IMR-90 (cell line): ENCODE measurements at regions not wholly inside any gene's neighbourhood (a gene's known extent, or its start where the extent isn't known, plus 50 kb on each side); places are given as distances from the start of the nearest gene placed in this dataset.

Experiments
- ATAC-seq: fragments of 200-7000 bp; cut with Tn5 transposase; 2 replicates; pipeline ENCODE4 v1.9.1; 2020; ENCODE audit warnings: low read depth, mild to moderate bottlenecking, moderate library complexity
- BruUV-seq: library from RNA; stranded (reverse); fragments of 400-500 nt; replicated peaks from 2 replicates; lab custom pipeline; 2021; lab: Mats Ljungman, UMichigan
- CTCF ChIA-PET: fragments of 300-600 bp; formaldehyde crosslinking; extraction: SDS; loops from one replicate; lab custom pipeline; 2021; ENCODE audit warnings: antibody characterized with exemption; lab: Yijun Ruan, JAX
- POLR2A ChIA-PET: fragments of 300-600 bp; sonication (Branson Sonifier 250); formaldehyde crosslinking; loops from one replicate; lab custom pipeline; 2022; ENCODE audit warnings: antibody characterized with exemption; ENCODE audit not compliant: unreplicated experiment; lab: Charles Lee
- DNase-seq: peaks from one replicate; pipeline ENCODE4 v3.0.0; 2013
- H2AFZ ChIP-seq: replicated peaks from 2 replicates; pipeline ENCODE3; 2013; ENCODE audit warnings: low read length, mild to moderate bottlenecking; ENCODE audit not compliant: poor library complexity
- H2AK5ac ChIP-seq: 2 replicates; pipeline ENCODE4 v1.6.1; 2013; ENCODE audit warnings: low read depth, low read length, inconsistent platforms
- H2AK9ac ChIP-seq: replicated peaks from 2 replicates; pipeline ENCODE3; 2013; ENCODE audit warnings: mild to moderate bottlenecking, low read depth, low read length, moderate library complexity; ENCODE audit not compliant: poor library complexity
- H2BK120ac ChIP-seq: 2 replicates; pipeline ENCODE4 v1.6.1; 2013; ENCODE audit warnings: low read depth, low read length, inconsistent platforms
- H2BK15ac ChIP-seq: 3 replicates; pipeline ENCODE4 v1.6.1; 2013; ENCODE audit warnings: low read depth, low read length, inconsistent platforms
- H2BK20ac ChIP-seq: 2 replicates; pipeline ENCODE4 v1.6.1; 2013; ENCODE audit warnings: low read depth, mild to moderate bottlenecking, inconsistent platforms, low read length, moderate library complexity
- H2BK5ac ChIP-seq: 2 replicates; pipeline ENCODE4 v1.6.1; 2013; ENCODE audit warnings: mild to moderate bottlenecking, low read depth, low read length, inconsistent platforms; ENCODE audit not compliant: poor library complexity, severe bottlenecking
- H3K14ac ChIP-seq: replicated peaks from 2 replicates; pipeline ENCODE4 v1.6.1; 2013; ENCODE audit warnings: low read depth, low read length, inconsistent platforms
- H3K18ac ChIP-seq: 2 replicates; pipeline ENCODE4 v1.6.1; 2013; ENCODE audit warnings: low read depth, low read length, control low read depth
- H3K23ac ChIP-seq: 2 replicates; pipeline ENCODE4 v1.6.1; 2013; ENCODE audit warnings: low read depth, low read length, inconsistent platforms
- H3K27ac ChIP-seq: 2 replicates; pipeline ENCODE4 v1.5.1; 2013; ENCODE audit warnings: mild to moderate bottlenecking, control low read depth, low read length; ENCODE audit not compliant: insufficient read depth
- H3K27me3 ChIP-seq: 2 replicates; pipeline ENCODE4 v1.6.1; 2013; ENCODE audit warnings: low read length; ENCODE audit not compliant: control insufficient read depth, insufficient read depth
- H3K36me3 ChIP-seq: 2 replicates; pipeline ENCODE4 v1.6.1; 2013; ENCODE audit warnings: low read length, mixed read lengths; ENCODE audit not compliant: control insufficient read depth, insufficient read depth
- H3K4ac ChIP-seq: 2 replicates; pipeline ENCODE4 v1.6.1; 2013; ENCODE audit warnings: low read depth, low read length, inconsistent platforms
- H3K4me1 ChIP-seq: 2 replicates; pipeline ENCODE4 v1.6.1; 2013; ENCODE audit warnings: low read length, mixed read lengths; ENCODE audit not compliant: control insufficient read depth, insufficient read depth
- H3K4me2 ChIP-seq: 2 replicates; pipeline ENCODE4 v1.6.1; 2013; ENCODE audit warnings: low read depth, mild to moderate bottlenecking, control low read depth, low read length, moderate library complexity
- H3K4me3 ChIP-seq: 2 replicates; pipeline ENCODE4 v1.5.1; 2013; ENCODE audit warnings: low read depth, mild to moderate bottlenecking, control low read depth, low read length, moderate library complexity; ENCODE audit not compliant: insufficient read depth
- H3K56ac ChIP-seq: 2 replicates; pipeline ENCODE4 v1.6.1; 2013; ENCODE audit warnings: low read length, inconsistent platforms; ENCODE audit not compliant: insufficient read depth; ENCODE audit errors: extremely low read depth
- H3K79me1 ChIP-seq, 2 experiments: 2 replicates each; pipeline ENCODE4 v1.6.1; 2013; ENCODE audit warnings: low read length in 2 of 2, inconsistent platforms in 1 of 2, low read depth in 1 of 2
- H3K9ac ChIP-seq: 2 replicates; pipeline ENCODE4 v1.6.1; 2013; ENCODE audit warnings: low read depth, low read length, control low read depth
- H3K9me1 ChIP-seq: 2 replicates; pipeline ENCODE4 v1.6.1; 2013; ENCODE audit warnings: low read length, inconsistent platforms; ENCODE audit not compliant: insufficient read depth
- H3K9me3 ChIP-seq: 2 replicates; pipeline ENCODE4 v1.6.1; 2013; ENCODE audit warnings: low read length; ENCODE audit not compliant: control insufficient read depth, insufficient read depth
- H4K20me1 ChIP-seq: 2 replicates; pipeline ENCODE4 v1.6.1; 2013; ENCODE audit warnings: low read length, inconsistent platforms; ENCODE audit not compliant: insufficient read depth
- H4K5ac ChIP-seq: 2 replicates; pipeline ENCODE4 v1.6.1; 2013; ENCODE audit warnings: mild to moderate bottlenecking, low read depth, low read length, control low read depth
- H4K8ac ChIP-seq, 2 experiments: 2 replicates each; pipeline ENCODE4 v1.6.1; 2013; ENCODE audit warnings: low read depth in 2 of 2, low read length in 2 of 2, control low read depth in 1 of 2, inconsistent platforms in 1 of 2
- H4K91ac ChIP-seq: 2 replicates; pipeline ENCODE4 v1.6.1; 2013; ENCODE audit warnings: low read depth, low read length, inconsistent platforms; ENCODE audit not compliant: insufficient read depth
- CEBPB ChIP-seq: IDR thresholded peaks from 2 replicates; pipeline ENCODE4 v1.6.1; 2012; ENCODE audit warnings: low read depth, low read length, improper control_type of control experiment
- CTCF ChIP-seq: conservative IDR thresholded peaks from 2 replicates; pipeline ENCODE4 v1.5.1; 2012; ENCODE audit warnings: mild to moderate bottlenecking, low read depth, low read length, improper control_type of control experiment
- MAFK ChIP-seq: IDR thresholded peaks from 2 replicates; pipeline ENCODE4 v1.6.1; 2012; ENCODE audit warnings: low read depth, low read length, improper control_type of control experiment
- MAZ ChIP-seq: IDR thresholded peaks from 2 replicates; pipeline ENCODE4 v1.6.1; 2012; ENCODE audit warnings: low read depth, mild to moderate bottlenecking, low read length, improper control_type of control experiment, moderate library complexity, borderline replicate concordance
- NFE2L2 ChIP-seq: fragments of 150-350 bp; IDR thresholded peaks from 2 replicates; pipeline ENCODE4 v1.6.1; 2016; ENCODE audit warnings: low read depth, mild to moderate bottlenecking, low read length
- RCOR1 ChIP-seq: IDR thresholded peaks from 2 replicates; pipeline ENCODE4 v1.6.1; 2012; ENCODE audit warnings: mild to moderate bottlenecking, low read length, improper control_type of control experiment; ENCODE audit not compliant: insufficient replicate concordance
- RFX5 ChIP-seq: IDR thresholded peaks from 2 replicates; pipeline ENCODE4 v1.8.0; 2012; ENCODE audit warnings: low read depth, mild to moderate bottlenecking, low read length, moderate library complexity
- USF2 ChIP-seq: fragments of 150-350 bp; IDR thresholded peaks from 2 replicates; pipeline ENCODE4 v1.6.1; 2017; ENCODE audit warnings: mild to moderate bottlenecking, antibody characterized with exemption, low read length, low read depth
- WGBS, 2 experiments: methylation state at CpG; one replicate each; pipeline versions ENCODE4 v1.1.5 to v1.1.7; 2013; ENCODE audit warnings: missing lambda C conversion rate in 2 of 2; ENCODE audit not compliant: insufficient read length in 1 of 2; ENCODE audit errors: extremely low coverage in 2 of 2; 5-methylcytosine and 5-hydroxymethylcytosine counted together
- dilution Hi-C: fragments of 300-500 bp; cut with HindIII; formaldehyde crosslinking; loops from one replicate; pipeline ENCODE4 v1.14.3; 2018; ENCODE audit warnings: low sequenced_read_pairs; ENCODE audit not compliant: unreplicated experiment
- in situ Hi-C: fragments of 300-500 bp; cut with MboI; formaldehyde crosslinking; loops from 3 replicates; pipeline ENCODE4 v1.14.3; 2019; ENCODE audit warnings: low sequenced_read_pairs, inconsistent platforms, mixed read lengths
- intact Hi-C: fragments of 100-400 bp; cut with micrococcal nuclease; formaldehyde crosslinking; loops from 2 replicates; pipeline ENCODE4 v1.10.0; 2022

- H4K91ac ChIP-seq: no peak overlapping the region
- WGBS, 2 experiments: no CpG with 5 or more reads among the region's 1 CpG
- no peak overlapping the region for H3K4ac ChIP-seq
- no peak overlapping the region for H3K9ac ChIP-seq
- no peak overlapping the region for H2AK5ac ChIP-seq
- no peak overlapping the region for H3K4me2 ChIP-seq
- H2AFZ ChIP-seq: no peak overlapping the region
- no peak for TF ChIP-seq CEBPB
- no peak for TF ChIP-seq USF2
- TF ChIP-seq RCOR1: no peak
- no peak for TF ChIP-seq CTCF
- TF ChIP-seq MAZ: no peak
- no peak for TF ChIP-seq NFE2L2
- TF ChIP-seq RFX5: no peak
- no peak for TF ChIP-seq MAFK
- H3K9me1 ChIP-seq: no peaks in the 10 kb centered on the region
- dilution Hi-C loops (no loop called here), in situ Hi-C loops (no loop called here), intact Hi-C loops (no loop called here)
- H3K4me3 ChIP-seq: no peak overlapping the region
- no peaks in the 10 kb centered on the region for H3K36me3 ChIP-seq
- H3K18ac ChIP-seq: no peak overlapping the region
- no peak for ATAC-seq
- no peaks in the 10 kb centered on the region for H3K27me3 ChIP-seq
- no peak overlapping the region for H2AK9ac ChIP-seq
- no peaks in the 10 kb centered on the region for H3K4me1 ChIP-seq
- DNase-seq: no peak
- ChIA-PET POLR2A (no interaction called here), CTCF (no interaction called here)
- H2BK120ac ChIP-seq: no peak overlapping the region
- H2BK20ac ChIP-seq: no peak overlapping the region
- no peak overlapping the region for H3K56ac ChIP-seq
- H3K79me1 ChIP-seq: no peaks in the 10 kb centered on the region
- H3K9me3 ChIP-seq: 0 out of 2 replicates have a peak, but pooled peaks cover 6% of the 10 kb centered on the region
- H2BK15ac ChIP-seq: no peak overlapping the region
- no peak overlapping the region for H3K23ac ChIP-seq
- H4K5ac ChIP-seq: no peak overlapping the region
- no peak overlapping the region for H3K14ac ChIP-seq
- no peaks in the 10 kb centered on the region for H4K20me1 ChIP-seq
- no TSS peak for BruUV-seq
- no peak overlapping the region for H4K8ac ChIP-seq
- H3K27ac ChIP-seq: no peak overlapping the region
- H2BK5ac ChIP-seq: no peak overlapping the region
Measured at GRCh38 chr6:114595186-114595585, 252.4 kb upstream of the HS3ST5 start.
